NCI-H446 treated with DMSO at 0.1 percent for 48 hours (cell line): ENCODE measurements at regions not wholly inside any gene's neighbourhood (a gene's known extent, or its start where the extent isn't known, plus 50 kb on each side); places are given as distances from the start of the nearest gene placed in this dataset.

Experiments
- DNase-seq: peaks from one replicate; lab custom pipeline; 2025; lab: John Stamatoyannopoulos, UW

GRCh38 chr5:33291216-33292000 is 149.4 kb upstream of the TARS1 start:
- DNase-seq, result no peak

DNA sequence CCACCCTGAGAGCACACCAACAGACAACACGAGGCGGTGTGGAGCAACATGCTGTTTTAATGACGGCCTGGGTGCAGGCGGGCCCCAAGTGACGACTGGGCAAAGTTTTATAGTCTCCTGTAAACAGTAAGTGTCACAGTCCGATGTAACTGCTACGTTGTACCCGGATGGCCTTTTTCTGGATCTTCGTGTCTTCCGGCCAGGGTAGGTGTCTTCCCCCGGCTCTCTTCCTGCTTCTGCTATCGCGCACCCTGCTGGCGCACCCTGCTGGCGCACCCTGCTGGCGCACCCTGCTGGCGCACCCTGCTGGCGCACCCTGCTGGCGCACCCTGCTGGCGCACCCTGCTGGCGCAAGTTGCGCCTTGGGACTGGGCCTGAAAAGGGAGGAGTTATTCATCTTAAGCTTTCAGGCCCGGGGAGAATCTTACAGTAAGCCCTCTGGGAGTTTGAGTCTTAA is 143.0 kb upstream of the TARS1 start:
- DNase-seq, result no peak

GRCh38 chr5:33299621-33300208 is 141.1 kb upstream of the TARS1 start:
- no peak for DNase-seq

DNA sequence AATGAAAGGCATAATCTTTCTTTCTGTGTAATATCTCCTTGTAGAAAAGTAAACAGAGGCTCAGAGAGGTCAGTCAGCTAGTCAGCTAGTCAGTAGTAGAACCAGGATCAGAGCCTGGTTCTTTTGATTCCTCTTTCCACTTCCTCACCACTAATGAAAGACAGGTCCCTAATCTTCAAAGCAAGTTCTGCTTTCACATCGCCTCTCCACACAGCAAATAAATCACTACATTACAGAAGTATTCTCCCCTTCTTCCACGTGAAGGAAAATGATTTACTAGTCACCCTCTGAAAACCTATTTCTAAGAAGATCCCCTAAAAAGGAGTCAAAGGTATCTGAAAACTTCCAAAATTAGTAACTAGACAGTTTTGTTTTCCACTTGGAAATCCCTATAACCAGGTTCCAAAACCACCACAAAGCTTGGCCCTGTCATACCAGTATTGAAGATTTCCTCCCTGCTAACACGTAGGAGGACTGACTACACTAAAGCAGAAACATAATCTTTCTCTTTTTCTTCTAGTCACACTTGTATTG is 140.5 kb upstream of the TARS1 start:
- no peak for DNase-seq

DNA sequence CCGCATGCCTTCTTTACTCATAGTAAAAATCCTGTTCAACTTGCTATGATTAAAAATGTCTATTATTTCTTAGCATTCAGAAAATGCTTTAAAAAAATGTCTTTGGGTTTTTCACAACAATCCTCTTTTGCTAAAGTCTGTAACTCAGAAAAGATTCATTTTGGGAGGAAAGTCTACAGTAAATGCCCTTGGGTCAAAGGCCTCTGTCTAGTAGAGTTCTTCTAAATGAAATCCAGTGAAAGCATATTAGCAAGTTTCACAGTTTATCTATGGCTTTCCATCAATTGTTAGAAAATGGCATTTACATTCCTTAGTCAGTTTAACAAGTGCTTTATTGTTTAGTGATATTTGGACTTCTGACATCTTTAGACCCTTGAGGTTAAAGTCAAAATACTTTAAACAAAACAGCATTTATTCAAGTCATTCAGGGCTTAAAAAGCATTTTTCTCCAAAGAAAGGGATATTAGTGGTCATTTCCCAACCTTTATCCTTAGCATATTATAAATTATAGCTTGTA is 137.1 kb upstream of the TARS1 start:
- DNase-seq, result no peak

GRCh38 chr5:33304601-33305000 is 136.2 kb upstream of the TARS1 start:
- DNase-seq, result no peak

DNA sequence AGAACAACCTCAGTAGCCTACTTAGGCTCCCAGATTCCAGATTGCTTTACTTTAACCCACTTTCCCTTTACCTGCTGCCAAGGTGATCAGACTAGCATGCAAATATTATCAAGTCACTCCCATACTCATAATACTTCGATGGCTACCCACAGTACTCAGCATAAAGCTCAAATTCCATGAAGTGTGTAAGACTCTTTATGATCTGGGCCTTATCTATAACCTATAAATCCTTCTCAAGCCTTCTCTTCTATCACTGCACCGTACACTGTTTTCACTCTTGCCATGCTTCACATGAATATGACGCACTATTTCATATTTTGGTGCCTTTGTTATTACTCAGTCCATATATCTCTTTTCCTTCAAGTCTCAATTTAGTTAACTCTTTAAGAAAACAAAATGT is 135.2 kb upstream of the TARS1 start:
- DNase-seq, result no peak

DNA sequence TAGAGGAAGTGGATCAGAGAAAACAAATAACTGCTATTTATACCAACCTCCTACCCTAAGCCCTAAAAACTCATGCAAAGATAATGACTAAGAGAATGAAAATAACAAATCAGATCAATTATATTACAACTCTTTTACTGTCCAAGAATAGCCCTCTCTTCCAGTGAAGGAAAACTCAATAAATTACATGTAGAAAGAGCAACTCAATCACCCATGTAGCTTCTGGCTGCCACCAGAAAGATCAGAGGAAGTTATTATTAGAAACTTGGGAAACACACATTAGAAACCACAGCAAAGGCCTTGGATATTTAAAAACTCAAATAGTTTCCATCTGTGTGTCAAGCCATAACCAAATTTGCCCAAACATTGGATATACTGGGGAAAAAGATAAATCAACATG is 134.0 kb upstream of the TARS1 start:
- DNase-seq, result no peak

- no peak for DNase-seq
These were observed 132.2 kb upstream of the TARS1 start for GRCh38 chr5:33308586-33308985.

- no peak for DNase-seq
These were observed 131.7 kb upstream of the TARS1 start for GRCh38 chr5:33309068-33309467.

DNA sequence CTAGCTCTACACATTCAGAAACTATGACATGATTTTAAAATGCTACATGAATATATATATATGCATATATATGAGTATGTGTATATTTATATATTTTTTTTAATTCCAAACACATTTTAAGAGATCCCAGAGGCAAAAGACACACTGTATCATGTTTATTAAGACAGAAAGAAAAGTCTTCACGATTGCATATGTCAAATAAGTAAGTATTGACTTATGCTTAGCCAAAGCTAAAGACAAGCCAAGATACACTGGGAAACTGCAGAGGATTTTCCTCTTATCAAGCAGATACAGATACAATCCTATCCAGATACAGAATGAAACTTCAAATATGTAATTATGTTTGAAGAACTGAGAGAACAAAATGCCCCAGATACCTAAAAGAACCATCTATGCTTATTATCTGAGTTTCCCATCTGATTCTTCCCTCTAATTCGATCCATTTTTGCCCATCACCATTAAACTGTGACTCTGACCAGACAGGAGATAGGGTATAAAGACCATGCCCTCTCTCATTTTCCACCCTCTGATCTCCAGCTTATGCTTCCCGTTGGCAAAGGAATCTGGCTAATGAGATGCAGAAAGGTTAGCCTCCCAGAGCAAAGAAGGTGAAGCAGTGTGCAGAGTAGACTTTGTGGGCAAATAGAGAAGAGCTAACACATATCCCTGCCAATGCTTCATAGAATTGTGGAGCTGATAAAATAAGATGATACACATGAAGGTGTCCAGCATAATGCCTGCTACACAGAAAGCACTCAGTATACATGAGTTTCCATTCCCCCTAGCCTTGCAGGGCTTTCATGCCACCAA is 131.0 kb upstream of the TARS1 start:
- no peak for DNase-seq

DNA sequence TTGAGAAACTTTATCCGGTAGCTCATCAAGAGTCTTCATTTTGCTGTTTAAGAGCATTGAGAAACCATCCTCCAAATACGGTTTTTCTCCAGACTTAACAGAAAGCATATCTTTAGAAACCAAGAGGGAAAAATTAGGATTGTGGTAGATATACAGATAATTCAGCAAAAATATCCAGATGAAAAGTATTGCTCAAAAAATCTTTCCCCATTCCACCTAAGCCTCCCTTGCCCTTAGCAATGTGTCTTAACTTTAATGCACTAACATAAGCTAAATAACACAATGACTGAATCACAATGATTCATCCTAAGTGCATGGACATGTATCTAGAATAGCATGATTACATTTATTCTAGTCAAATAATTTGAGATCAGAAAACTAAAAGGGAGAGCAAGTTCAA is 130.3 kb upstream of the TARS1 start:
- no peak for DNase-seq

DNA sequence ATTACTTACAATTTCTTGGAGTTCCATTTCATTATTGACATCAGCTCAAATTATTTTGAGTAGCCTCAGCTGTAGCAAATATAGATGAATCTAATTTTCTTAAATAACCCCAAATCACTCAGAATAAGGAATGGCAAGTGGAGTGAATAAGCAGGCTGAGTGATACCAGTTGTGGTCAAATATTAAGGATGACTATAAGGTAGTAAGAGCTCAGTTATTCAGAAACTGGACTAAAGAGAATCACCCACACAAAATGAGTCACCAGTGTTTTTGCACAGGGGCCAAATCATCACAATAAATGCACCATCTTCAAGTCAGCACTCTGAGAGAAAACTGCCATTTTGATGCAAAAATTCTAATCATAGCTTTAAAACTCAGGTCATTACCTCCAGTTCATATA is 128.9 kb upstream of the TARS1 start:
- no peak for DNase-seq

- peak; percentile 16 for DNase-seq
These were observed 127.9 kb upstream of the TARS1 start for GRCh38 chr5:33312571-33313549.

- no peak for DNase-seq
These were observed 125.6 kb upstream of the TARS1 start for GRCh38 chr5:33315189-33315588.

GRCh38 chr5:33316773-33317172 is 124.0 kb upstream of the TARS1 start:
- DNase-seq, result no peak

DNA sequence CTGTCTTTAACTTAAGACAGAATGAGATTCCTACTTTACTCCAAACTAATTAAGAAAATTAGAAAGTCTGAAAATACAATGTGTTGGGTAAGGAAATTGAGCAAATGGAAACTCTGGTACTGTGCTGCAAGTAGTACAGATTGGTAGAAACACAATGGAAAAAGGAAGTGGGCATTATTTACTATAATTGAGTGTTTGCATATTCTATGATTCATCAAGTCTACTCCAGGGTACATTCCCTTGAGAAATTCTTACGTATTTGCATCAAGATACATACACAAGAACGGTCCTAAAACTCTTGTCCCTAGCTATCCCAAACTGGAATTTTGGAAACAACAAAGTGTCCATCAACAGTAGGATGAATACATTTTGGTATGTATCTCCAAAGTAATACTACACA is 123.5 kb upstream of the TARS1 start:
- no peak for DNase-seq

- DNase-seq, result no peak
These were observed 121.6 kb upstream of the TARS1 start for GRCh38 chr5:33319151-33319550.

GRCh38 chr5:33319841-33320240 is 120.9 kb upstream of the TARS1 start:
- no peak for DNase-seq

- DNase-seq, result no peak
These were observed 119.7 kb upstream of the TARS1 start for GRCh38 chr5:33321026-33321425.

DNA sequence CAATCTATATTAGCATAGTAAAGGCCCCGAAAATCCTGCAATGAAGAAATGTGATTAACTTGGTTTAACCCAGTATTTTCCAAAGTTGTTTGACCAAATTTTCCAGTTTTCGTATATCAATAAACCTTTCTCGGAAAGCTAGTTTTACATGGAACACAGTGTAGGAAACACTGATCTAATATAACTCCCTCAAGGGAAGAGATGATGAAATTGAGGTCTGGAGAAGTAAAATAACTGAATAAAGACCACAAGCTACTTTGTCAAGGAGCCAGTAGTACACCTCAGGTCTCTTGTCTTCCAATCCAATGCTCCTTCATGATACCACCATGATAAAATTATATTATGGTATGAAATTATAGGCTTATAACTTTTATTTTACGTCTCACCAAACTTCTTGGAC is 118.1 kb upstream of the TARS1 start:
- DNase-seq, result no peak
